ENCODE measurements at regions not wholly inside any gene's neighbourhood (a gene's known extent, or its start where the extent isn't known, plus 50 kb on each side); places are given as distances from the start of the nearest gene placed in this dataset.
"Not testable (repeated sequence)": the region's sequence is repeated elsewhere in the genome, so short reads cannot be mapped to it uniquely, and the experiment has no call there.

GRCh38 chr3:106485217-106485616 lies 616.4 kb upstream of the CBLB start:
- Histone ChIP-seq H3K27ac (no peak overlapping the region), H3K9ac (ENCODE audit: low read depth in 2 of 2, low read length in 2 of 2) (no peak overlapping the region), H3K36me3 (no peaks in the 10 kb centered on the region), H3K9me3 (no peaks in the 10 kb centered on the region), H3K27me3 (no peaks in the 10 kb centered on the region), H3K4me3 (no peak overlapping the region), H3K4me1 (no peaks in the 10 kb centered on the region)
- TF ChIP-seq, protein P1, sequence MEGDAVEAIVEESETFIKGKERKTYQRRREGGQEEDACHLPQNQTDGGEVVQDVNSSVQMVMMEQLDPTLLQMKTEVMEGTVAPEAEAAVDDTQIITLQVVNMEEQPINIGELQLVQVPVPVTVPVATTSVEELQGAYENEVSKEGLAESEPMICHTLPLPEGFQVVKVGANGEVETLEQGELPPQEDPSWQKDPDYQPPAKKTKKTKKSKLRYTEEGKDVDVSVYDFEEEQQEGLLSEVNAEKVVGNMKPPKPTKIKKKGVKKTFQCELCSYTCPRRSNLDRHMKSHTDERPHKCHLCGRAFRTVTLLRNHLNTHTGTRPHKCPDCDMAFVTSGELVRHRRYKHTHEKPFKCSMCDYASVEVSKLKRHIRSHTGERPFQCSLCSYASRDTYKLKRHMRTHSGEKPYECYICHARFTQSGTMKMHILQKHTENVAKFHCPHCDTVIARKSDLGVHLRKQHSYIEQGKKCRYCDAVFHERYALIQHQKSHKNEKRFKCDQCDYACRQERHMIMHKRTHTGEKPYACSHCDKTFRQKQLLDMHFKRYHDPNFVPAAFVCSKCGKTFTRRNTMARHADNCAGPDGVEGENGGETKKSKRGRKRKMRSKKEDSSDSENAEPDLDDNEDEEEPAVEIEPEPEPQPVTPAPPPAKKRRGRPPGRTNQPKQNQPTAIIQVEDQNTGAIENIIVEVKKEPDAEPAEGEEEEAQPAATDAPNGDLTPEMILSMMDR (IDR thresholded peaks at IDR 0.05) = no peak
- no peak for DNase-seq
- intact Hi-C loops (cut with DNase I) = no loop called here

DNA sequence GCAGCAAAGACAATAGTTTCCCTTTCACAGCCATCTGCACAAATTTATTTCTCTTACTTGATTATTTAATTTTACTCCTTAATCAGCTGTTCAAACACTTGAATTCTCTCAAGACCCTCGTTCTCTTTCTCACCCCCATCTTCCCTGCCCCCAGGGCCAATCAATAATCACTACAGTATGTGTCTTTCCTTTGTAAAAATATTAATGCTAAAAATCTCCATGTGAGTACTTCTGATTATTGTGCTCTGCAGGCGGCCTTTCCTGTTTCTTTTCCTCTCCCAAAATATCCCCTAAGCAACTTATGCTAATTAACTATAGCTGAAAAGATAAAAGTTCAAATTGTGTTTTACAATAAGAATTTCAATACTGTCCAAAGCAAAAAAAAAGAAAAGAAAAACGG lies 617.0 kb upstream of the CBLB start:
- Histone ChIP-seq H3K27me3 (no peaks in the 10 kb centered on the region), H3K27ac (no peak overlapping the region), H3K36me3 (no peaks in the 10 kb centered on the region), H3K9ac (ENCODE audit: low read depth in 2 of 2, low read length in 2 of 2) (no peak overlapping the region), H3K4me1 (no peaks in the 10 kb centered on the region), H3K9me3 (no peaks in the 10 kb centered on the region), H3K4me3 (no peak overlapping the region)
- no peak for DNase-seq
- intact Hi-C loops (cut with DNase I) = no loop called here
- TF ChIP-seq, protein P1 (IDR thresholded peaks at IDR 0.05) = no peak

DNA sequence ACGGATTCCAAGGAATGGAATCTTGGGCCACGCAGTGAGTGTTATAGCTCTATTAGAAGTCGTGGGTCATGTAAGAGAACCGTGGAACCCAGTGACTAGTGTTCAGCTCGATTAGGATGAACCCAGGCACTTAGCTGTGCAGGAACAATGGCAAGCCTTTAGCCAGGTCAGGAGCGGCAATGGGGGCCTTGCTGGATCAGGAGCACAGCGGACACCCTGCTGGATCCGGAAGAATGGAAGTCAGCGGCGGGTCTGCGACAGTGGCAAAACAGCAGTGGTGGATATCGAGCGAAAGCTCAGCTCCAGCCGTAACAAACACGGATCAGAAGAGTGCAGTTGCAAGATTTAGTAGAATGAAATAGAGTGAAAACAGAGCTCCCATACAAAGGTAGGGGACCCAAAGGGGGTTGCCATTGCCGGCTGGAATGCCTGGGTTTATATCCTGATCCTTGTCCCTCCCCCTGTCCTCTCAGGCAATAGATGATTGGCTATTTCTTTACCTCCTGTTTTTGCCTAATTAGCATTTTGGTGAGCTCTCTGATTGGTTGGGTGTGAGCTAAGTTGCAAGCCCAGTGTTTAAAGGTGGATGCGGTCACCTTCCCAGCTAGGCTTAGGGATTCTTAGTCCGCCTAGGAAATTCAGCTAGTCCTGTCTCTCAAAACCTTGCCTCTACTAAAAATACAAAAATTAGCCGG lies 618.3 kb upstream of the CBLB start:
- H3K9me3 ChIP-seq; H3K27ac ChIP-seq; intact Hi-C loops (cut with DNase I); DNase-seq; H3K27me3 ChIP-seq; H3K4me1 ChIP-seq; H3K4me3 ChIP-seq; H3K9ac ChIP-seq (ENCODE audit: low read depth in 2 of 2, low read length in 2 of 2); H3K36me3 ChIP-seq: not testable (repeated sequence)

- TF ChIP-seq, protein P1 (IDR thresholded peaks at IDR 0.05) = no peak
- H3K9ac ChIP-seq (ENCODE audit: low read depth in 2 of 2, low read length in 2 of 2) = no peak overlapping the region
- H3K9me3 ChIP-seq = no peaks in the 10 kb centered on the region
- intact Hi-C loops (cut with DNase I) = no loop called here
- H3K27ac ChIP-seq = no peak overlapping the region
- H3K4me3 ChIP-seq = no peak overlapping the region
- no peak for DNase-seq
- no peaks in the 10 kb centered on the region for H3K27me3 ChIP-seq
- no peaks in the 10 kb centered on the region for H3K4me1 ChIP-seq
- no peaks in the 10 kb centered on the region for H3K36me3 ChIP-seq
Observed at GRCh38 chr3:106488331-106488730, 619.5 kb upstream of the CBLB start.

GRCh38 chr3:106491796-106492195 lies 623.0 kb upstream of the CBLB start:
- H3K9me3 ChIP-seq = no peaks in the 10 kb centered on the region
- TF ChIP-seq, protein P1 (IDR thresholded peaks at IDR 0.05) = no peak
- no peak overlapping the region for H3K4me3 ChIP-seq
- intact Hi-C loops (cut with DNase I) = no loop called here
- no peaks in the 10 kb centered on the region for H3K27me3 ChIP-seq
- no peaks in the 10 kb centered on the region for H3K36me3 ChIP-seq
- H3K4me1 ChIP-seq = no peaks in the 10 kb centered on the region
- H3K9ac ChIP-seq (ENCODE audit: low read depth in 2 of 2, low read length in 2 of 2) = no peak overlapping the region
- DNase-seq = no peak
- no peak overlapping the region for H3K27ac ChIP-seq

GRCh38 chr3:106508331-106508893 lies 639.6 kb upstream of the CBLB start:
- no peak overlapping the region for H3K9ac ChIP-seq (ENCODE audit: low read depth in 2 of 2, low read length in 2 of 2)
- H3K27me3 ChIP-seq = no peaks in the 10 kb centered on the region
- H3K36me3 ChIP-seq = no peaks in the 10 kb centered on the region
- H3K4me3 ChIP-seq = no peak overlapping the region
- no peaks in the 10 kb centered on the region for H3K9me3 ChIP-seq
- intact Hi-C loops (cut with DNase I) = no loop called here
- H3K27ac ChIP-seq = no peak overlapping the region
- no peaks in the 10 kb centered on the region for H3K4me1 ChIP-seq
- no peak for DNase-seq
- TF ChIP-seq, protein P1 (IDR thresholded peaks at IDR 0.05) = no peak

Measured in colonic mucosa (tissue), 4 donors.